SU-DHL-6 (cell line): ENCODE measurements at regions not wholly inside any gene's neighbourhood (a gene's known extent, or its start where the extent isn't known, plus 50 kb on each side); places are given as distances from the start of the nearest gene placed in this dataset.

Source experiments
- H2AFZ ChIP-seq: fragments of 200-600 bp; sonication (generic); 2 replicates; pipeline ENCODE4 v1.6.1; 2014; ENCODE audit warnings: low read depth, mild to moderate bottlenecking, moderate library complexity, mixed read lengths, antibody characterized with exemption, low read length; ENCODE audit not compliant: severe bottlenecking
- H3F3A ChIP-seq: fragments of 200-600 bp; shearing (Covaris generic); 2 replicates; pipeline ENCODE4 v1.6.0; 2016; ENCODE audit warnings: antibody characterized with exemption, mild to moderate bottlenecking; ENCODE audit not compliant: insufficient read depth
- H3K27ac ChIP-seq: fragments of 200-600 bp; sonication (generic); 2 replicates; pipeline ENCODE4 v1.5.1; 2016; ENCODE audit warnings: low read depth, mild to moderate bottlenecking, low read length, moderate library complexity, mixed read lengths
- H3K27me3 ChIP-seq: fragments of 200-600 bp; sonication (generic), shearing (Covaris generic); 2 replicates; pipeline ENCODE4 v1.6.0; 2014; ENCODE audit warnings: mild to moderate bottlenecking, low read length
- H3K36me3 ChIP-seq: fragments of 200-600 bp; sonication (generic); 2 replicates; pipeline ENCODE4 v1.6.1; 2014; ENCODE audit warnings: mild to moderate bottlenecking, low read length, mixed read lengths
- H3K4me2 ChIP-seq: fragments of 300-600, 200-600 bp; shearing (Covaris generic), sonication (generic); 2 replicates; pipeline ENCODE4 v1.6.0; 2014; ENCODE audit warnings: low read length, low read depth, mild to moderate bottlenecking; ENCODE audit not compliant: poor library complexity, severe bottlenecking
- H3K4me3 ChIP-seq: fragments of 200-600 bp; sonication (generic); 2 replicates; pipeline ENCODE4 v1.5.1; 2014; ENCODE audit warnings: antibody characterized with exemption, low read length, mild to moderate bottlenecking, mixed read lengths; ENCODE audit not compliant: insufficient read depth, poor library complexity, severe bottlenecking
- H3K79me2 ChIP-seq: fragments of 200-600 bp; sonication (generic); 2 replicates; pipeline ENCODE4 v1.6.1; 2014; ENCODE audit warnings: mild to moderate bottlenecking, low read length, moderate library complexity; ENCODE audit not compliant: insufficient read depth
- H3K9ac ChIP-seq: fragments of 200-600 bp; sonication (generic); 2 replicates; pipeline ENCODE4 v1.7.0; 2014; ENCODE audit warnings: mild to moderate bottlenecking, low read length
- H3K9me2 ChIP-seq: fragments of 200-600 bp; sonication (generic); replicated peaks from 2 replicates; pipeline ENCODE4 v1.6.1; 2014; ENCODE audit warnings: low read length; ENCODE audit not compliant: insufficient read depth
- H3K9me3 ChIP-seq: fragments of 200-600 bp; sonication (generic); 2 replicates; pipeline ENCODE4 v1.6.1; 2014; ENCODE audit warnings: low read length, mixed read lengths; ENCODE audit not compliant: insufficient read depth
- H4K20me1 ChIP-seq: fragments of 200-600 bp; sonication (generic); 2 replicates; pipeline ENCODE4 v1.6.1; 2014; ENCODE audit warnings: low read depth, mild to moderate bottlenecking, antibody characterized with exemption, low read length, moderate library complexity, mixed read lengths
- EZH2phosphoT487 ChIP-seq: fragments of 200-600 bp; sonication (generic), shearing (Covaris generic); conservative IDR thresholded peaks from 2 replicates; pipeline ENCODE4 v1.6.1; 2018; ENCODE audit warnings: mild to moderate bottlenecking, antibody characterized with exemption, low read length, moderate library complexity, mixed read lengths
- TF ChIP-seq, protein P1 (sequence below): fragments of 200-600 bp; sonication (generic); IDR thresholded peaks from one replicate; pipeline ENCODE4 v1.5.1; 2017; ENCODE audit warnings: antibody characterized with exemption, mild to moderate bottlenecking, low read length, moderate library complexity; ENCODE audit not compliant: insufficient read depth, poor library complexity, severe bottlenecking

GRCh38 chr3:110390372-110390771 lies 681.2 kb upstream of the NECTIN3 start:
- Histone ChIP-seq H4K20me1 (no peaks in the 10 kb centered on the region), H2AFZ (no peak overlapping the region), H3K9ac (no peak overlapping the region), H3K27me3 (no peaks in the 10 kb centered on the region), H3K9me3 (no peaks in the 10 kb centered on the region), H3K36me3 (no peaks in the 10 kb centered on the region), H3K4me3 (no peak overlapping the region), H3K9me2 (no peaks in the 10 kb centered on the region), H3K79me2 (no peaks in the 10 kb centered on the region), H3F3A (no peaks in the 10 kb centered on the region), H3K27ac (no peak overlapping the region), H3K4me2 (no peak overlapping the region)
- TF ChIP-seq EZH2phosphoT487 = no peak
- TF ChIP-seq, protein P1, sequence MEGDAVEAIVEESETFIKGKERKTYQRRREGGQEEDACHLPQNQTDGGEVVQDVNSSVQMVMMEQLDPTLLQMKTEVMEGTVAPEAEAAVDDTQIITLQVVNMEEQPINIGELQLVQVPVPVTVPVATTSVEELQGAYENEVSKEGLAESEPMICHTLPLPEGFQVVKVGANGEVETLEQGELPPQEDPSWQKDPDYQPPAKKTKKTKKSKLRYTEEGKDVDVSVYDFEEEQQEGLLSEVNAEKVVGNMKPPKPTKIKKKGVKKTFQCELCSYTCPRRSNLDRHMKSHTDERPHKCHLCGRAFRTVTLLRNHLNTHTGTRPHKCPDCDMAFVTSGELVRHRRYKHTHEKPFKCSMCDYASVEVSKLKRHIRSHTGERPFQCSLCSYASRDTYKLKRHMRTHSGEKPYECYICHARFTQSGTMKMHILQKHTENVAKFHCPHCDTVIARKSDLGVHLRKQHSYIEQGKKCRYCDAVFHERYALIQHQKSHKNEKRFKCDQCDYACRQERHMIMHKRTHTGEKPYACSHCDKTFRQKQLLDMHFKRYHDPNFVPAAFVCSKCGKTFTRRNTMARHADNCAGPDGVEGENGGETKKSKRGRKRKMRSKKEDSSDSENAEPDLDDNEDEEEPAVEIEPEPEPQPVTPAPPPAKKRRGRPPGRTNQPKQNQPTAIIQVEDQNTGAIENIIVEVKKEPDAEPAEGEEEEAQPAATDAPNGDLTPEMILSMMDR = no peak

DNA sequence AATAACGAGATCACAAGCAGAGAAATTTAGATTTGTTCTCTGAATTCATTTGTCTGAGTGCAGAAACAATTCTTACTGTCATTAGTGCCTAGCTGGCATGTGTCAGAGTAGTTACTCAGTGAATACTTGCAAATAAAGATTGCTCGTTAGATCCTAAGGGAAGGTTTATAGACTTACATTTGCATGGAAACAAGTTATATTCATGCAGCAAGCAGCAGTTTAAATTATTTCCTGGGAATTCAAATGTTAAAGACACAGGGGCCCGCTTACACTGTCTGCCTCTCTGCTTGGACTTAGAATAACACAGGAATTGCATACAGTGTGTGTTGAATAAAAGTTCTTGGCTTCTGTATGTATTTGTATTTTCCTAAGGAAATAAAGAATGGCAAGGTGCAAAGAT lies 680.6 kb upstream of the NECTIN3 start:
- Histone ChIP-seq H2AFZ (no peak overlapping the region), H3K9me2 (no peaks in the 10 kb centered on the region), H3F3A (no peaks in the 10 kb centered on the region), H3K9me3 (no peaks in the 10 kb centered on the region), H3K4me3 (no peak overlapping the region), H4K20me1 (no peaks in the 10 kb centered on the region), H3K9ac (no peak overlapping the region), H3K27me3 (no peaks in the 10 kb centered on the region), H3K27ac (no peak overlapping the region), H3K36me3 (no peaks in the 10 kb centered on the region), H3K79me2 (no peaks in the 10 kb centered on the region), H3K4me2 (no peak overlapping the region)
- TF ChIP-seq EZH2phosphoT487 = no peak
- TF ChIP-seq, protein P1 = no peak

GRCh38 chr3:110391640-110392395 lies 679.8 kb upstream of the NECTIN3 start:
- no peak overlapping the region for H2AFZ ChIP-seq
- H3K9ac ChIP-seq = no peak overlapping the region
- no peak overlapping the region for H3K4me2 ChIP-seq
- no peaks in the 10 kb centered on the region for H3K27me3 ChIP-seq
- H4K20me1 ChIP-seq = no peaks in the 10 kb centered on the region
- no peak overlapping the region for H3K27ac ChIP-seq
- TF ChIP-seq EZH2phosphoT487 = no peak
- TF ChIP-seq, protein P1 = no peak
- H3K79me2 ChIP-seq = no peaks in the 10 kb centered on the region
- no peaks in the 10 kb centered on the region for H3F3A ChIP-seq
- H3K9me2 ChIP-seq = no peaks in the 10 kb centered on the region
- H3K9me3 ChIP-seq = no peaks in the 10 kb centered on the region
- H3K4me3 ChIP-seq = no peak overlapping the region
- no peaks in the 10 kb centered on the region for H3K36me3 ChIP-seq
